Osteoblast (primary cell): ENCODE measurements at regions not wholly inside any gene's neighbourhood (a gene's known extent, or its start where the extent isn't known, plus 50 kb on each side); places are given as distances from the start of the nearest gene placed in this dataset.
A peak's percentile ranks its signal among the peaks of the same experiment; 100 is the strongest.

ENCODE experiments used
- DNase-seq: peaks from one replicate; pipeline ENCODE4 v3.0.0; 2011; ENCODE audit warnings: low spot score, mixed read lengths; ENCODE audit not compliant: insufficient read length; ENCODE audit errors: missing footprints
- H2AFZ ChIP-seq: 2 replicates; pipeline ENCODE4 v1.6.0; 2011; ENCODE audit warnings: mild to moderate bottlenecking, low read length
- H3K27ac ChIP-seq: 2 replicates; pipeline ENCODE4 v1.5.1; 2011; ENCODE audit warnings: mild to moderate bottlenecking, low read depth, low read length, moderate library complexity
- H3K27me3 ChIP-seq: 2 replicates; pipeline ENCODE4 v1.6.0; 2012; ENCODE audit warnings: mild to moderate bottlenecking, control low read depth, inconsistent platforms, low read length, moderate library complexity; ENCODE audit not compliant: insufficient read depth
- H3K36me3 ChIP-seq: 2 replicates; pipeline ENCODE4 v1.5.1; 2011; ENCODE audit warnings: mild to moderate bottlenecking, low read length, control low read depth, moderate library complexity; ENCODE audit not compliant: insufficient read depth
- H3K4me1 ChIP-seq: 2 replicates; pipeline ENCODE4 v1.5.1; 2011; ENCODE audit warnings: mild to moderate bottlenecking, low read length, control low read depth, moderate library complexity; ENCODE audit not compliant: insufficient read depth
- H3K4me2 ChIP-seq: 2 replicates; pipeline ENCODE4 v1.6.0; 2011; ENCODE audit warnings: mild to moderate bottlenecking, low read length; ENCODE audit not compliant: insufficient read depth
- H3K4me3 ChIP-seq: fragments of 200-600 bp; sonication (generic); 3 replicates; pipeline ENCODE4 v1.5.1; 2012; ENCODE audit warnings: mild to moderate bottlenecking, low read length, inconsistent platforms; ENCODE audit not compliant: insufficient read depth
- H3K79me2 ChIP-seq: 2 replicates; pipeline ENCODE4 v1.6.0; 2012; ENCODE audit warnings: mild to moderate bottlenecking, low read length, control low read depth, inconsistent platforms; ENCODE audit not compliant: insufficient read depth
- H3K9me3 ChIP-seq: 2 replicates; pipeline ENCODE4 v1.5.1; 2011; ENCODE audit warnings: low read depth, low read length, control low read depth
- H4K20me1 ChIP-seq: 2 replicates; pipeline ENCODE4 v1.6.0; 2012; ENCODE audit warnings: mild to moderate bottlenecking, low read length, control low read depth; ENCODE audit not compliant: insufficient read depth
- TF ChIP-seq, protein P1 (sequence below): IDR thresholded peaks from 2 replicates; pipeline ENCODE4 v1.5.1; 2011; ENCODE audit warnings: mild to moderate bottlenecking, low read depth, low read length, moderate library complexity; ENCODE audit errors: extremely low read depth

DNA sequence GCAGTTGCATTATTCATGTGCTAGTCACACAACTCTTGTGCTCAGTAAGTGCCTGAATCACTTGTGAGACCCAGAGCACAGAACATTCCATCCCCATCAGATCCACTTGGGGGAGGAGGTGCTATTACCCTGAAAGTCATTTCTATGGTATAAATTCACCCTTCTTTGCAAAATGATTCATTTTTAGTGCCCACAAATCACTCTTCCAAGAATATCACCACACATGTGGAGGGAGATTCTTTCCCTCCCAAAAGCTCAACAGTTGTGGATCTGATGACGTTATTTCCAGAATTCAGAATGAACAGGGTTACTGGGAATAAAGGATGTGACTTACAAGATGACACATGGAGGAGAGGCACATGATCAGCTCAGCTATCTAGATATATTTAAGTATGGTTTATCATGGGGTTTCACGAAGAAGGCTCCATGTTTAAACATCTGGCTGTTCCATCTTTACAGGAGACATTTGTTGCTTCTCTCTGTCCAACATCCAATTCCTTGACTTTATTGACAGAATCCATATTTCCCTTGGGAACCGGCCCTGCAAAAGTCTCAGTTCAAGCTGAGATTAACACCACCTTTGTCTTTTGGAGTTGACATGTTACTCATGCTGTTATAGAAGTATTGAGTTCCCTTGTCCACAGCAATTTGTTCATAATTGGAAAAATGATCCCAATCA lies 214.2 kb upstream of the PROK2 start:
- Histone ChIP-seq H3K4me3 (no peak overlapping the region), H3K36me3 (no peaks in the 10 kb centered on the region), H4K20me1 (no peaks in the 10 kb centered on the region), H3K27me3 (no peaks in the 10 kb centered on the region), H3K79me2 (no peaks in the 10 kb centered on the region), H3K4me2 (peak overlapping the region; percentile 49), H3K9me3 (no peaks in the 10 kb centered on the region), H3K4me1 (peaks cover 20% of the 10 kb centered on the region), H2AFZ (peak overlapping the region; percentile 67), H3K27ac (peak overlapping the region; percentile 99)
- TF ChIP-seq, protein P1, sequence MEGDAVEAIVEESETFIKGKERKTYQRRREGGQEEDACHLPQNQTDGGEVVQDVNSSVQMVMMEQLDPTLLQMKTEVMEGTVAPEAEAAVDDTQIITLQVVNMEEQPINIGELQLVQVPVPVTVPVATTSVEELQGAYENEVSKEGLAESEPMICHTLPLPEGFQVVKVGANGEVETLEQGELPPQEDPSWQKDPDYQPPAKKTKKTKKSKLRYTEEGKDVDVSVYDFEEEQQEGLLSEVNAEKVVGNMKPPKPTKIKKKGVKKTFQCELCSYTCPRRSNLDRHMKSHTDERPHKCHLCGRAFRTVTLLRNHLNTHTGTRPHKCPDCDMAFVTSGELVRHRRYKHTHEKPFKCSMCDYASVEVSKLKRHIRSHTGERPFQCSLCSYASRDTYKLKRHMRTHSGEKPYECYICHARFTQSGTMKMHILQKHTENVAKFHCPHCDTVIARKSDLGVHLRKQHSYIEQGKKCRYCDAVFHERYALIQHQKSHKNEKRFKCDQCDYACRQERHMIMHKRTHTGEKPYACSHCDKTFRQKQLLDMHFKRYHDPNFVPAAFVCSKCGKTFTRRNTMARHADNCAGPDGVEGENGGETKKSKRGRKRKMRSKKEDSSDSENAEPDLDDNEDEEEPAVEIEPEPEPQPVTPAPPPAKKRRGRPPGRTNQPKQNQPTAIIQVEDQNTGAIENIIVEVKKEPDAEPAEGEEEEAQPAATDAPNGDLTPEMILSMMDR, result peak; percentile 15
- peak; percentile 88 for DNase-seq

DNA sequence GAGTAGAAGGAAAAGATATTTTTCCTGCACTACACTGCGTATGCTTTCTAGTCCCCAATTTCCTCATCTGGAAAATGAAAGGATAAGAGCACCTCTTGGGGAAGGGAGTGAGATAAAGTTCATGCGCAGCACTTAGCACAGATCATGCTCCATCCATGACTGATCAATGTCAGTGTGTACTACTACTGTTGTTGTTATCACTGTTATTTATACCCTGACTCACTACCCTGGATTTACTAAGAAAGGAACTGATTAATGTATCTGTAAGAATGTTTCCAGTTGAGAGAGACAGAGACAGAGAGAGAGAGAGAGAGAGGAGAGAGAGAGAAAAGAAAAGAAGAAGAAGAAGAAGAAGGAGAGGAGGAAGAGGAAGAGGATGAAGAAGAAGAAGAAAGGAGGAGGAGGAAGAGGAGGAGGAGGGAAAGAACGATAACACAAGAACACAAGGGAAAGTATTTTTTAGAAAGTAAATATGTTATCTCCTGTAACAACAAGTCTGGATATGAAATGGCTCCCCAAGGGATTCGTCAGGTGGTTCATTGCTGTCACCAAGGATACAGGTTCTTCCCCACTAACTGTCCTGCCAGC lies 212.2 kb upstream of the PROK2 start:
- H3K79me2 ChIP-seq, result no peaks in the 10 kb centered on the region
- H3K9me3 ChIP-seq, result no peaks in the 10 kb centered on the region
- H3K4me1 ChIP-seq, result peaks cover 20% of the 10 kb centered on the region
- H3K4me3 ChIP-seq, result no peak overlapping the region
- no peaks in the 10 kb centered on the region for H3K36me3 ChIP-seq
- no peak overlapping the region for H2AFZ ChIP-seq
- TF ChIP-seq, protein P1, result no peak
- H3K27me3 ChIP-seq, result no peaks in the 10 kb centered on the region
- H3K27ac ChIP-seq, result no peak overlapping the region
- no peaks in the 10 kb centered on the region for H4K20me1 ChIP-seq
- DNase-seq, result no peak
- H3K4me2 ChIP-seq, result no peak overlapping the region

DNA sequence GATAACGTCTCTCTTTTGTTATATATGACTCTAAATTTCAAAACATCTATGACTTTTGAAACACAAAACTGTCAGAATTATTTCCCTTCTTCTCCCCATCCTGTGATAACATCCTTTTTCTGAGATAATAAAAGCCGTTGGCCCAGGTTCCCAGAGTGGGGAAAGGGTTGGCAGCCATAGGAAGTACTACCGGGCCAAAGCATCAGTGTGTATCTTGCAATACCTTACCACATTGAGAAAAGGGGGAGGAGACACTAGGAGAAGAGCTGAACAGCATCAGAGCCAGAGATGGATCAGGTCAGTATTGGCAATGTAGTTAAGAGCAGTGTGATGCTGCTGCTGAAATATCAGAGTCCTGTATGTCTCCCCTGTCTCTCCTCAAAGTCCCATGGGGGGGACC lies 210.0 kb upstream of the PROK2 start:
- TF ChIP-seq, protein P1, result no peak
- Histone ChIP-seq H3K27me3 (no peaks in the 10 kb centered on the region), H3K79me2 (no peaks in the 10 kb centered on the region), H3K9me3 (no peaks in the 10 kb centered on the region), H3K4me1 (peaks cover 20% of the 10 kb centered on the region), H3K27ac (no peak overlapping the region), H3K4me3 (no peak overlapping the region), H3K4me2 (no peak overlapping the region), H4K20me1 (no peaks in the 10 kb centered on the region), H2AFZ (no peak overlapping the region), H3K36me3 (no peaks in the 10 kb centered on the region)
- no peak for DNase-seq

DNA sequence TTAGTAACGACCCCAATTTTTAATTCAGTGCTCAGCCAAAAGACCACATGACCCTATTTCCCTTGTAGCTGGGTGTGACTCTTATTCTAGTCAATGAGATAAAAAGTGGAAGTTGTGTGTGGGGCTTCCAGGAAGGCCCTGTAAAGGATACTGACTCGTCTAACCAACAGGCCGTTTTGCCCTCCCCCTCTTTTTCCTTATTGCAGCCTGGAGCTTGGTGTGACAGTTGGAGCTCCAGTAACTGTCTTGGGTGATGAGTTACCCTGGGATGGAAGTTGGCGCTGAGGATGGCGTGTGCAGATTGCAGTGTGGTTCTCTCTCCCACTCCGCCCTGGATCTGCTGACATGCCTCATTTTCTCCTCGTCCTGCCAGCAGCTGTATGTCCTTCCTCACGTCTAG lies 209.3 kb upstream of the PROK2 start:
- Histone ChIP-seq H3K4me3 (no peak overlapping the region), H3K4me1 (peaks cover 18% of the 10 kb centered on the region), H3K79me2 (no peaks in the 10 kb centered on the region), H3K36me3 (no peaks in the 10 kb centered on the region), H3K27ac (no peak overlapping the region), H3K4me2 (no peak overlapping the region), H2AFZ (no peak overlapping the region), H4K20me1 (no peaks in the 10 kb centered on the region), H3K9me3 (no peaks in the 10 kb centered on the region), H3K27me3 (no peaks in the 10 kb centered on the region)
- TF ChIP-seq, protein P1, result no peak
- DNase-seq, result no peak
